GM23338 (cell line): ENCODE measurements at regions not wholly inside any gene's neighbourhood (a gene's known extent, or its start where the extent isn't known, plus 50 kb on each side); places are given as distances from the start of the nearest gene placed in this dataset.

Experiments
- ATAC-seq: fragments of 200-7000 bp; cut with Tn5 transposase; 3 replicates; pipeline ENCODE4 v1.9.1; 2020
- DNase-seq: peaks from one replicate; pipeline ENCODE4 v3.0.0-alpha.2; 2015; ENCODE audit warnings: low spot score
- H2AFZ ChIP-seq: fragments of 200-600 bp; sonication (generic); 2 replicates; pipeline ENCODE4 v1.8.0; 2016; ENCODE audit warnings: antibody characterized with exemption, mild to moderate bottlenecking, moderate library complexity
- H3F3A ChIP-seq: fragments of 200-600 bp; sonication (generic); replicated peaks from 2 replicates; pipeline ENCODE4 v1.8.0; 2017; ENCODE audit warnings: antibody characterized with exemption, mixed run types, low read depth
- H3K27ac ChIP-seq: fragments of 200-600 bp; sonication (generic); 2 replicates; pipeline ENCODE4 v1.6.1; 2016; ENCODE audit warnings: low read depth
- H3K27me3 ChIP-seq: fragments of 200-600 bp; sonication (generic); 2 replicates; pipeline ENCODE4 v1.8.0; 2016; ENCODE audit warnings: mild to moderate bottlenecking, mixed run types, moderate library complexity; ENCODE audit not compliant: insufficient read depth
- H3K36me3 ChIP-seq: fragments of 200-600 bp; sonication (generic); 2 replicates; pipeline ENCODE4 v1.8.0; 2016; ENCODE audit warnings: mild to moderate bottlenecking; ENCODE audit not compliant: insufficient read depth
- H3K4me1 ChIP-seq: fragments of 200-600 bp; sonication (generic); 2 replicates; pipeline ENCODE4 v1.8.0; 2016; ENCODE audit warnings: mild to moderate bottlenecking, moderate library complexity; ENCODE audit not compliant: insufficient read depth
- H3K4me2 ChIP-seq: fragments of 200-600 bp; sonication (generic); 2 replicates; pipeline ENCODE4 v1.7.1; 2017; ENCODE audit warnings: mixed run types
- H3K4me3 ChIP-seq: fragments of 200-600 bp; sonication (generic); 2 replicates; pipeline ENCODE4 v1.6.1; 2016; ENCODE audit warnings: mixed run types
- H3K79me2 ChIP-seq: fragments of 200-600 bp; sonication (generic); replicated peaks from 2 replicates; pipeline ENCODE4 v1.8.0; 2017; ENCODE audit warnings: mild to moderate bottlenecking; ENCODE audit not compliant: insufficient read depth
- H3K9me2 ChIP-seq: fragments of 200-600 bp; sonication (generic); 2 replicates; pipeline ENCODE4 v1.8.0; 2017; ENCODE audit not compliant: insufficient read depth
- H4K20me1 ChIP-seq: fragments of 200-600 bp; sonication (generic); replicated peaks from 2 replicates; pipeline ENCODE4 v1.8.0; 2017; ENCODE audit warnings: mild to moderate bottlenecking; ENCODE audit not compliant: insufficient read depth
- H3K27ac Mint-ChIP-seq: 2 replicates; pipeline ENCODE4 v1.8.0; 2020; ENCODE audit warnings: inconsistent platforms, mild to moderate bottlenecking, moderate library complexity, mixed read lengths
- H3K27me3 Mint-ChIP-seq: 3 replicates; pipeline ENCODE4 v1.8.0; 2022; ENCODE audit warnings: low read depth, mild to moderate bottlenecking, moderate library complexity, mixed read lengths, inconsistent platforms; ENCODE audit not compliant: insufficient read depth, poor library complexity
- H3K36me3 Mint-ChIP-seq: 3 replicates; pipeline ENCODE4 v1.8.0; 2021; ENCODE audit warnings: low read depth, mild to moderate bottlenecking, inconsistent platforms, moderate library complexity, mixed read lengths
- H3K4me1 Mint-ChIP-seq: 3 replicates; pipeline ENCODE4 v1.8.0; 2020; ENCODE audit warnings: mild to moderate bottlenecking, inconsistent platforms, mixed read lengths
- H3K4me3 Mint-ChIP-seq: 3 replicates; pipeline ENCODE4 v1.8.0; 2021; ENCODE audit warnings: moderate library complexity, mild to moderate bottlenecking, inconsistent platforms, mixed read lengths
- H3K9me3 Mint-ChIP-seq: 3 replicates; pipeline ENCODE4 v1.8.0; 2020; ENCODE audit warnings: moderate library complexity, mild to moderate bottlenecking, inconsistent platforms, mixed read lengths
- CREB1 ChIP-seq: fragments of 250-450 bp; sonication (Bioruptor Pico); IDR thresholded peaks from 2 replicates; pipeline ENCODE4 v1.5.0; 2020; ENCODE audit warnings: low read depth, mild to moderate bottlenecking, moderate library complexity
- EZH2 ChIP-seq: fragments of 200-600 bp; sonication (generic); IDR thresholded peaks from one replicate; pipeline ENCODE4 v1.8.0; 2017; ENCODE audit warnings: antibody characterized with exemption, mild to moderate bottlenecking, low read depth; ENCODE audit not compliant: unreplicated experiment
- NANOG ChIP-seq: IDR thresholded peaks from 2 replicates; pipeline ENCODE4 v1.6.1; 2016; ENCODE audit warnings: antibody characterized with exemption, borderline replicate concordance
- POLR2AphosphoS5 ChIP-seq: IDR thresholded peaks from 2 replicates; pipeline ENCODE4 v1.6.1; 2016; ENCODE audit warnings: antibody characterized with exemption, low read depth
- TF ChIP-seq, protein P1 (sequence below): fragments of 250-450 bp; sonication (Bioruptor Pico); IDR thresholded peaks from 2 replicates; pipeline ENCODE4 v1.5.0; 2020; ENCODE audit warnings: mild to moderate bottlenecking, moderate library complexity
- TF ChIP-seq, protein P2 (sequence below), 2 experiments: fragments of 200-600 bp in 1 of 2; sonication (generic) in 1 of 2; conservative IDR thresholded peaks; 2 replicates each; pipeline versions ENCODE4 v1.5.1 to v1.6.1; 2016 to 2017; ENCODE audit warnings: antibody characterized with exemption in 2 of 2, low read depth in 2 of 2, mild to moderate bottlenecking in 2 of 2, moderate library complexity in 1 of 2
- TF ChIP-seq, protein P3 (sequence below): IDR thresholded peaks from one replicate; pipeline ENCODE4 v1.6.1; 2018; ENCODE audit warnings: antibody characterized with exemption; ENCODE audit not compliant: unreplicated experiment

DNA sequence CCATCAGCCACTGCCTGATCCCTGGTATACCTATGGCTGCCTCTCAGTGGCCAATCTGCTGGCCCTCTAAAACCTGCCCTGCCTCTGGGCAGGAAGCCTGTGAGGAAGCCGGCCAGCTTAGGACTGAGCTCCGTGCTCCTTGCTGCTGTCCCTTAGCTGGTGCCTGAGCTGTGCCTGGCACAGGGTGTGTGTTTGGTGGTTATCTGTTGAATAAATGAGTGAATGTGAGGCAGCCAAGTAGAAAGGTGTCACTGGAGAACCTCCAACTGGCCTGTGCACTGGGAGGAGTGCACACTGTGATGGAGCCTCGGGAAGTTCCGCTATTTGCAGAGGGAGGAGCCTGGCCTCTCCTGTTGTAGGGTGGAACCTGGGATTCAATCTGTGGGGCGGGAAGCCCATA, 63.4 kb upstream of the STUM start (continued):
- TF ChIP-seq EZH2 (no peak), POLR2AphosphoS5 (no peak)

DNA sequence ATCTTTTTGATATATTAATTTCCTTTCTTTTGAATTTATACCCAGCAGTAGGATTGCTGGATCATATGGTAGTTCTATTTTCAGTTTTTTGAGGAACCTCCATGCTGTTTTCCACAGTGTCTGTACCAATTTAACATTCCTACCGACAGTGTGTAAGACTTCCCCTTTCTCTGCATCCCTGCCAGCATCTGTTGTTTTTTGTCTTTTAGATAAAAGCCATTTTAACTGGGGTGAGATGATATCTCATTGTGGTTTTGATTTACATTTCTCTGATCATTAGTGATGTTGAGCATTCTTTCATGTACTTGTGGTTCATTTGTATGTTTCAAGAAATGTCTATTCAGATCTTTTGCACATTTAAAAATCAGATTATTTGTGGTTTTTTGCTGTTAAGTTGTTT, 62.4 kb upstream of the STUM start:
- H2AFZ ChIP-seq = no peak overlapping the region
- Mint-ChIP-seq H3K36me3 (no peaks in the 10 kb centered on the region), H3K27me3 (peaks cover 4% of the 10 kb centered on the region), H3K27ac (no peak overlapping the region), H3K4me3 (no peak overlapping the region), H3K9me3 (no peaks in the 10 kb centered on the region; the same call in 2 of the 3 replicates), H3K4me1 (no peaks in the 10 kb centered on the region; the same call in 2 of the 3 replicates)
- no peaks in the 10 kb centered on the region for H3F3A ChIP-seq
- H3K27ac ChIP-seq = no peak overlapping the region
- no peaks in the 10 kb centered on the region for H3K27me3 ChIP-seq
- no peaks in the 10 kb centered on the region for H3K36me3 ChIP-seq
- DNase-seq = no peak
- TF ChIP-seq, protein P1, sequence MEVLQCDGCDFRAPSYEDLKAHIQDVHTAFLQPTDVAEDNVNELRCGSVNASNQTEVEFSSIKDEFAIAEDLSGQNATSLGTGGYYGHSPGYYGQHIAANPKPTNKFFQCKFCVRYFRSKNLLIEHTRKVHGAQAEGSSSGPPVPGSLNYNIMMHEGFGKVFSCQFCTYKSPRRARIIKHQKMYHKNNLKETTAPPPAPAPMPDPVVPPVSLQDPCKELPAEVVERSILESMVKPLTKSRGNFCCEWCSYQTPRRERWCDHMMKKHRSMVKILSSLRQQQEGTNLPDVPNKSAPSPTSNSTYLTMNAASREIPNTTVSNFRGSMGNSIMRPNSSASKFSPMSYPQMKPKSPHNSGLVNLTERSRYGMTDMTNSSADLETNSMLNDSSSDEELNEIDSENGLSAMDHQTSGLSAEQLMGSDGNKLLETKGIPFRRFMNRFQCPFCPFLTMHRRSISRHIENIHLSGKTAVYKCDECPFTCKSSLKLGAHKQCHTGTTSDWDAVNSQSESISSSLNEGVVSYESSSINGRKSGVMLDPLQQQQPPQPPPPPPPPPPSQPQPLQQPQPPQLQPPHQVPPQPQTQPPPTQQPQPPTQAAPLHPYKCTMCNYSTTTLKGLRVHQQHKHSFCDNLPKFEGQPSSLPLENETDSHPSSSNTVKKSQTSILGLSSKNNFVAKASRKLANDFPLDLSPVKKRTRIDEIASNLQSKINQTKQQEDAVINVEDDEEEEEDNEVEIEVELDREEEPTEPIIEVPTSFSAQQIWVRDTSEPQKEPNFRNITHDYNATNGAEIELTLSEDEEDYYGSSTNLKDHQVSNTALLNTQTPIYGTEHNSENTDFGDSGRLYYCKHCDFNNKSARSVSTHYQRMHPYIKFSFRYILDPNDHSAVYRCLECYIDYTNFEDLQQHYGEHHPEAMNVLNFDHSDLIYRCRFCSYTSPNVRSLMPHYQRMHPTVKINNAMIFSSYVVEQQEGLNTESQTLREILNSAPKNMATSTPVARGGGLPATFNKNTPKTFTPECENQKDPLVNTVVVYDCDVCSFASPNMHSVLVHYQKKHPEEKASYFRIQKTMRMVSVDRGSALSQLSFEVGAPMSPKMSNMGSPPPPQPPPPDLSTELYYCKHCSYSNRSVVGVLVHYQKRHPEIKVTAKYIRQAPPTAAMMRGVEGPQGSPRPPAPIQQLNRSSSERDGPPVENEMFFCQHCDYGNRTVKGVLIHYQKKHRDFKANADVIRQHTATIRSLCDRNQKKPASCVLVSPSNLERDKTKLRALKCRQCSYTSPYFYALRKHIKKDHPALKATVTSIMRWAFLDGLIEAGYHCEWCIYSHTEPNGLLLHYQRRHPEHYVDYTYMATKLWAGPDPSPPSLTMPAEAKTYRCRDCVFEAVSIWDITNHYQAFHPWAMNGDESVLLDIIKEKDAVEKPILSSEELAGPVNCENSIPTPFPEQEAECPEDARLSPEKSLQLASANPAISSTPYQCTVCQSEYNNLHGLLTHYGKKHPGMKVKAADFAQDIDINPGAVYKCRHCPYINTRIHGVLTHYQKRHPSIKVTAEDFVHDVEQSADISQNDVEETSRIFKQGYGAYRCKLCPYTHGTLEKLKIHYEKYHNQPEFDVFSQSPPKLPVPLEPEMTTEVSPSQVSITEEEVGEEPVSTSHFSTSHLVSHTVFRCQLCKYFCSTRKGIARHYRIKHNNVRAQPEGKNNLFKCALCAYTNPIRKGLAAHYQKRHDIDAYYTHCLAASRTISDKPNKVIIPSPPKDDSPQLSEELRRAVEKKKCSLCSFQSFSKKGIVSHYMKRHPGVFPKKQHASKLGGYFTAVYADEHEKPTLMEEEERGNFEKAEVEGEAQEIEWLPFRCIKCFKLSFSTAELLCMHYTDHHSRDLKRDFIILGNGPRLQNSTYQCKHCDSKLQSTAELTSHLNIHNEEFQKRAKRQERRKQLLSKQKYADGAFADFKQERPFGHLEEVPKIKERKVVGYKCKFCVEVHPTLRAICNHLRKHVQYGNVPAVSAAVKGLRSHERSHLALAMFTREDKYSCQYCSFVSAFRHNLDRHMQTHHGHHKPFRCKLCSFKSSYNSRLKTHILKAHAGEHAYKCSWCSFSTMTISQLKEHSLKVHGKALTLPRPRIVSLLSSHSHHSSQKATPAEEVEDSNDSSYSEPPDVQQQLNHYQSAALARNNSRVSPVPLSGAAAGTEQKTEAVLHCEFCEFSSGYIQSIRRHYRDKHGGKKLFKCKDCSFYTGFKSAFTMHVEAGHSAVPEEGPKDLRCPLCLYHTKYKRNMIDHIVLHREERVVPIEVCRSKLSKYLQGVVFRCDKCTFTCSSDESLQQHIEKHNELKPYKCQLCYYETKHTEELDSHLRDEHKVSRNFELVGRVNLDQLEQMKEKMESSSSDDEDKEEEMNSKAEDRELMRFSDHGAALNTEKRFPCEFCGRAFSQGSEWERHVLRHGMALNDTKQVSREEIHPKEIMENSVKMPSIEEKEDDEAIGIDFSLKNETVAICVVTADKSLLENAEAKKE (CRISPR knock-in tag) = no peak
- no peak for TF ChIP-seq POLR2AphosphoS5
- ATAC-seq = no peak
- H3K4me3 ChIP-seq = no peak overlapping the region
- H3K79me2 ChIP-seq = no peaks in the 10 kb centered on the region
- no peaks in the 10 kb centered on the region for H4K20me1 ChIP-seq
- H3K9me2 ChIP-seq = no peaks in the 10 kb centered on the region
- H3K4me1 ChIP-seq = peaks cover 3% of the 10 kb centered on the region
- H3K4me2 ChIP-seq = no peak overlapping the region

DNA sequence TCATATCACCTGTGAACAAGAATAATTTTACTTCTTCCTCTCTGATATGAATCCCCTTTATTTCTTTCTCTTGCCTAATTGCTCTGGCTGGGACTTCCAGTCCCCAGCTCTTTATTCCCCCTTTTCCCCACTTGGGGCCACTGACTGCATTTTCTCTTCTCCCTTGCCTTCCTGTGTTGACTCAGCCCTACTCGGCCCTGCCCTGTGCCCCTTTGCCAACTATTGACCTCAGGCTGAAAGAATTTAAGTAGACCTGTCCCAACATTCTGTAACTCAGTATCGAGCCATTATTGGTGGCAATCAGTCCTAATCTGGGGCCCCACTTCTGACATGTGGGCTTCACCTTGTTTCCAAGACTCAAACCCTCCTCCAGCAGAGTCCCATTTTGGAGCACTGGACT, 60.6 kb upstream of the STUM start:
- TF ChIP-seq CREB1 = no peak
- TF ChIP-seq, protein P2, sequence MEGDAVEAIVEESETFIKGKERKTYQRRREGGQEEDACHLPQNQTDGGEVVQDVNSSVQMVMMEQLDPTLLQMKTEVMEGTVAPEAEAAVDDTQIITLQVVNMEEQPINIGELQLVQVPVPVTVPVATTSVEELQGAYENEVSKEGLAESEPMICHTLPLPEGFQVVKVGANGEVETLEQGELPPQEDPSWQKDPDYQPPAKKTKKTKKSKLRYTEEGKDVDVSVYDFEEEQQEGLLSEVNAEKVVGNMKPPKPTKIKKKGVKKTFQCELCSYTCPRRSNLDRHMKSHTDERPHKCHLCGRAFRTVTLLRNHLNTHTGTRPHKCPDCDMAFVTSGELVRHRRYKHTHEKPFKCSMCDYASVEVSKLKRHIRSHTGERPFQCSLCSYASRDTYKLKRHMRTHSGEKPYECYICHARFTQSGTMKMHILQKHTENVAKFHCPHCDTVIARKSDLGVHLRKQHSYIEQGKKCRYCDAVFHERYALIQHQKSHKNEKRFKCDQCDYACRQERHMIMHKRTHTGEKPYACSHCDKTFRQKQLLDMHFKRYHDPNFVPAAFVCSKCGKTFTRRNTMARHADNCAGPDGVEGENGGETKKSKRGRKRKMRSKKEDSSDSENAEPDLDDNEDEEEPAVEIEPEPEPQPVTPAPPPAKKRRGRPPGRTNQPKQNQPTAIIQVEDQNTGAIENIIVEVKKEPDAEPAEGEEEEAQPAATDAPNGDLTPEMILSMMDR (conservative IDR thresholded peaks at IDR 0.05; ENCODE audit: low read depth in 2 of 2) = no peak
- no peak for TF ChIP-seq NANOG
- TF ChIP-seq, protein P3, sequence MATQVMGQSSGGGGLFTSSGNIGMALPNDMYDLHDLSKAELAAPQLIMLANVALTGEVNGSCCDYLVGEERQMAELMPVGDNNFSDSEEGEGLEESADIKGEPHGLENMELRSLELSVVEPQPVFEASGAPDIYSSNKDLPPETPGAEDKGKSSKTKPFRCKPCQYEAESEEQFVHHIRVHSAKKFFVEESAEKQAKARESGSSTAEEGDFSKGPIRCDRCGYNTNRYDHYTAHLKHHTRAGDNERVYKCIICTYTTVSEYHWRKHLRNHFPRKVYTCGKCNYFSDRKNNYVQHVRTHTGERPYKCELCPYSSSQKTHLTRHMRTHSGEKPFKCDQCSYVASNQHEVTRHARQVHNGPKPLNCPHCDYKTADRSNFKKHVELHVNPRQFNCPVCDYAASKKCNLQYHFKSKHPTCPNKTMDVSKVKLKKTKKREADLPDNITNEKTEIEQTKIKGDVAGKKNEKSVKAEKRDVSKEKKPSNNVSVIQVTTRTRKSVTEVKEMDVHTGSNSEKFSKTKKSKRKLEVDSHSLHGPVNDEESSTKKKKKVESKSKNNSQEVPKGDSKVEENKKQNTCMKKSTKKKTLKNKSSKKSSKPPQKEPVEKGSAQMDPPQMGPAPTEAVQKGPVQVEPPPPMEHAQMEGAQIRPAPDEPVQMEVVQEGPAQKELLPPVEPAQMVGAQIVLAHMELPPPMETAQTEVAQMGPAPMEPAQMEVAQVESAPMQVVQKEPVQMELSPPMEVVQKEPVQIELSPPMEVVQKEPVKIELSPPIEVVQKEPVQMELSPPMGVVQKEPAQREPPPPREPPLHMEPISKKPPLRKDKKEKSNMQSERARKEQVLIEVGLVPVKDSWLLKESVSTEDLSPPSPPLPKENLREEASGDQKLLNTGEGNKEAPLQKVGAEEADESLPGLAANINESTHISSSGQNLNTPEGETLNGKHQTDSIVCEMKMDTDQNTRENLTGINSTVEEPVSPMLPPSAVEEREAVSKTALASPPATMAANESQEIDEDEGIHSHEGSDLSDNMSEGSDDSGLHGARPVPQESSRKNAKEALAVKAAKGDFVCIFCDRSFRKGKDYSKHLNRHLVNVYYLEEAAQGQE = no peak
- no peak overlapping the region for H3K27ac ChIP-seq
- H3K4me3 ChIP-seq = no peak overlapping the region
- Mint-ChIP-seq H3K27ac (no peak overlapping the region), H3K4me1 (peaks cover 9% of the 10 kb centered on the region), H3K4me3 (no peak overlapping the region), H3K27me3 (peaks cover 2% of the 10 kb centered on the region), H3K36me3 (no peaks in the 10 kb centered on the region), H3K9me3 (no peaks in the 10 kb centered on the region; the same call in 2 of the 3 replicates)
- H3K4me1 ChIP-seq = peaks cover 13% of the 10 kb centered on the region
- no peak overlapping the region for H2AFZ ChIP-seq
- H3K9me2 ChIP-seq = no peaks in the 10 kb centered on the region
- H3F3A ChIP-seq = no peaks in the 10 kb centered on the region
- no peak for ATAC-seq
- no peaks in the 10 kb centered on the region for H3K36me3 ChIP-seq
- no peaks in the 10 kb centered on the region for H4K20me1 ChIP-seq
- no peaks in the 10 kb centered on the region for H3K79me2 ChIP-seq
- no peak for DNase-seq
- H3K27me3 ChIP-seq = no peaks in the 10 kb centered on the region
- no peak overlapping the region for H3K4me2 ChIP-seq
